ENCODE measurements at regions not wholly inside any gene's neighbourhood (a gene's known extent, or its start where the extent isn't known, plus 50 kb on each side); places are given as distances from the start of the nearest gene placed in this dataset.

DNA sequence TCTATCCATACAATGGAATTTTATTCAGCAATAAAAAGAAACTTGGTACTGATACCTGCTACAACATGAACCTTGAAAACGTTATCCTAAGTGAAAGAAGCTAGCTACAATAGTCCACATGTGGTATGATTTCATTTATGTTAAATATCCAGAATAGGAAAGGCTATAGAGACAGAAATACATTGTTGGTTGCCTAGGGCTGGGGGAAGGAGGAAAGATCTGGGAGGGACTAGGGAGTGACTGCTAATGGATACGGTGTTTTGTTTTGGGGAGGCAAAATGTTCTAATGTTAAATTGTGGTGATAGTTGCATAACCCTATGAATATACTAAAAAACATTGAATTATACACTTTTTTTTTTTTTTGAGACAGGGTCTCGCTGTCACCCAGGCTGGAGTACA is 141.1 kb upstream of the ARX start:
- H3K79me2 ChIP-seq (ENCODE audit: control insufficient read depth, insufficient read depth, low read length): no peaks in the 10 kb centered on the region
- DNase-seq (ENCODE audit: low read depth, low spot score): no peak
- H3K4me1 ChIP-seq (ENCODE audit: control insufficient read depth, extremely low read depth, insufficient read depth, low read length): no peaks in the 10 kb centered on the region
- H3K4me3 ChIP-seq (ENCODE audit: control insufficient read depth in 2 of 3, extremely low read depth in 1 of 3, insufficient read depth in 2 of 3, low read depth in 1 of 3, low read length in 3 of 3): no peak overlapping the region
- no peak overlapping the region for H3K27ac ChIP-seq (ENCODE audit: control insufficient read depth, insufficient read depth, low read length)
- no peaks in the 10 kb centered on the region for H3K9me3 ChIP-seq (ENCODE audit: control insufficient read depth, low read depth, low read length)
- H3K27me3 ChIP-seq (ENCODE audit: control insufficient read depth, extremely low read depth, insufficient read depth, low read length): no peaks in the 10 kb centered on the region
- H4K20me1 ChIP-seq (ENCODE audit: control insufficient read depth, extremely low read depth, insufficient read depth, low read length): no peaks in the 10 kb centered on the region
- no peaks in the 10 kb centered on the region for H3K36me3 ChIP-seq (ENCODE audit: control insufficient read depth in 2 of 2, extremely low read depth in 1 of 2, insufficient read depth in 2 of 2, low read length in 2 of 2)
- dilution Hi-C loops (cut with MboI; ENCODE audit: extremely low pct_ligation_motif_present, low sequenced_read_pairs): no loop called here
- no peak for TF ChIP-seq EZH2 (IDR thresholded peaks at IDR 0.05; ENCODE audit: low read length)
- TF ChIP-seq, protein P1, sequence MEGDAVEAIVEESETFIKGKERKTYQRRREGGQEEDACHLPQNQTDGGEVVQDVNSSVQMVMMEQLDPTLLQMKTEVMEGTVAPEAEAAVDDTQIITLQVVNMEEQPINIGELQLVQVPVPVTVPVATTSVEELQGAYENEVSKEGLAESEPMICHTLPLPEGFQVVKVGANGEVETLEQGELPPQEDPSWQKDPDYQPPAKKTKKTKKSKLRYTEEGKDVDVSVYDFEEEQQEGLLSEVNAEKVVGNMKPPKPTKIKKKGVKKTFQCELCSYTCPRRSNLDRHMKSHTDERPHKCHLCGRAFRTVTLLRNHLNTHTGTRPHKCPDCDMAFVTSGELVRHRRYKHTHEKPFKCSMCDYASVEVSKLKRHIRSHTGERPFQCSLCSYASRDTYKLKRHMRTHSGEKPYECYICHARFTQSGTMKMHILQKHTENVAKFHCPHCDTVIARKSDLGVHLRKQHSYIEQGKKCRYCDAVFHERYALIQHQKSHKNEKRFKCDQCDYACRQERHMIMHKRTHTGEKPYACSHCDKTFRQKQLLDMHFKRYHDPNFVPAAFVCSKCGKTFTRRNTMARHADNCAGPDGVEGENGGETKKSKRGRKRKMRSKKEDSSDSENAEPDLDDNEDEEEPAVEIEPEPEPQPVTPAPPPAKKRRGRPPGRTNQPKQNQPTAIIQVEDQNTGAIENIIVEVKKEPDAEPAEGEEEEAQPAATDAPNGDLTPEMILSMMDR (optimal IDR thresholded peaks at IDR 0.05 in 1 of 3, IDR thresholded peaks at IDR 0.05 in 1 of 3, conservative IDR thresholded peaks at IDR 0.05 in 1 of 3; ENCODE audit: extremely low read depth in 1 of 3, insufficient read depth in 2 of 3, low read length in 3 of 3): no peak
- no peak overlapping the region for H2AFZ ChIP-seq (ENCODE audit: control insufficient read depth, low read length)
- no peak overlapping the region for H3K9ac ChIP-seq (ENCODE audit: control insufficient read depth, extremely low read depth, insufficient read depth, low read length)
- no peak for FAIRE-seq
- no peak overlapping the region for H3K4me2 ChIP-seq (ENCODE audit: control insufficient read depth, extremely low read depth, insufficient read depth, low read depth, low read length)
- H3K9me1 ChIP-seq (ENCODE audit: control insufficient read depth, extremely low read depth, insufficient read depth, low read length): no peaks in the 10 kb centered on the region

DNA sequence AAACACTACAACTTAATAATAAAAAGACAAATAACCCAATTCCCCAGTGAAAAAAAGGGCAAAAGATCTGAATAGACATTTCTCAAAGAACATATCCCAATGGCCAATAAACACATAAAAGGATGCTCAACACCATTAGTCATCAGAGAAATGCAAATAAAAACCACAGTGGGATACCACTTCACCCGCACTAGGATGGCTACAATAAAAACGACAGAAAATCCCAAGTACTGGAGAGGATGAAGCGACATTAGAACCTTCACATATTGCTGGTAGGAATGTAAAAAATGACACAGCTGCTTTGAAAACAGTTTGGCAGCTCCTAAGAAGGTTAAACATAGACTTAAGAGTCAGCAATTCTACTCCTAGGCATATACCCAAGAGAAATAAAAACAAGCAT is 140.6 kb upstream of the ARX start:
- Histone ChIP-seq H3K27ac (ENCODE audit: control insufficient read depth, insufficient read depth, low read length) (no peak overlapping the region), H3K4me3 (ENCODE audit: control insufficient read depth in 2 of 3, extremely low read depth in 1 of 3, insufficient read depth in 2 of 3, low read depth in 1 of 3, low read length in 3 of 3) (no peak overlapping the region), H3K4me2 (ENCODE audit: control insufficient read depth, extremely low read depth, insufficient read depth, low read depth, low read length) (no peak overlapping the region), H3K9ac (ENCODE audit: control insufficient read depth, extremely low read depth, insufficient read depth, low read length) (no peak overlapping the region), H3K9me1 (ENCODE audit: control insufficient read depth, extremely low read depth, insufficient read depth, low read length) (no peaks in the 10 kb centered on the region), H3K36me3 (ENCODE audit: control insufficient read depth in 2 of 2, extremely low read depth in 1 of 2, insufficient read depth in 2 of 2, low read length in 2 of 2) (no peaks in the 10 kb centered on the region), H3K4me1 (ENCODE audit: control insufficient read depth, extremely low read depth, insufficient read depth, low read length) (no peaks in the 10 kb centered on the region), H4K20me1 (ENCODE audit: control insufficient read depth, extremely low read depth, insufficient read depth, low read length) (no peaks in the 10 kb centered on the region), H3K79me2 (ENCODE audit: control insufficient read depth, insufficient read depth, low read length) (no peaks in the 10 kb centered on the region), H3K9me3 (ENCODE audit: control insufficient read depth, low read depth, low read length) (no peaks in the 10 kb centered on the region), H2AFZ (ENCODE audit: control insufficient read depth, low read length) (no peak overlapping the region), H3K27me3 (ENCODE audit: control insufficient read depth, extremely low read depth, insufficient read depth, low read length) (no peaks in the 10 kb centered on the region)
- TF ChIP-seq, protein P1 (optimal IDR thresholded peaks at IDR 0.05 in 1 of 3, IDR thresholded peaks at IDR 0.05 in 1 of 3, conservative IDR thresholded peaks at IDR 0.05 in 1 of 3; ENCODE audit: extremely low read depth in 1 of 3, insufficient read depth in 2 of 3, low read length in 3 of 3): no peak
- TF ChIP-seq EZH2 (IDR thresholded peaks at IDR 0.05; ENCODE audit: low read length): no peak
- DNase-seq (ENCODE audit: low read depth, low spot score) (no peak), FAIRE-seq (no peak)
- dilution Hi-C loops (cut with MboI; ENCODE audit: extremely low pct_ligation_motif_present, low sequenced_read_pairs): no loop called here
